DND-41 (cell line): ENCODE measurements at regions not wholly inside any gene's neighbourhood (a gene's known extent, or its start where the extent isn't known, plus 50 kb on each side); places are given as distances from the start of the nearest gene placed in this dataset.
A peak's percentile ranks its signal among the peaks of the same experiment; 100 is the strongest.

Experiments
- ATAC-seq: fragments of 200-7000 bp; cut with Tn5 transposase; 3 replicates; pipeline ENCODE4 v1.9.1; 2021; ENCODE audit warnings: low read depth; ENCODE audit not compliant: insufficient read depth
- DNase-seq: peaks from one replicate; pipeline ENCODE4 v3.0.0-alpha.2; 2020
- H2AFZ ChIP-seq: 2 replicates; pipeline ENCODE4 v1.6.0; 2012; ENCODE audit warnings: low read depth, low read length
- H3K27ac ChIP-seq: 2 replicates; pipeline ENCODE4 v1.5.1; 2012; ENCODE audit warnings: low read length, inconsistent platforms
- H3K27me3 ChIP-seq: fragments of 200-600 bp; sonication (generic); 2 replicates; pipeline ENCODE4 v1.6.0; 2012; ENCODE audit warnings: low read length, mild to moderate bottlenecking, inconsistent platforms; ENCODE audit not compliant: insufficient read depth, poor library complexity
- H3K36me3 ChIP-seq: 2 replicates; pipeline ENCODE4 v1.5.1; 2012; ENCODE audit warnings: low read length, inconsistent platforms; ENCODE audit not compliant: insufficient read depth
- H3K4me1 ChIP-seq: 2 replicates; pipeline ENCODE4 v1.5.1; 2012; ENCODE audit warnings: mild to moderate bottlenecking, low read length; ENCODE audit not compliant: insufficient read depth
- H3K4me2 ChIP-seq: 2 replicates; pipeline ENCODE4 v1.6.0; 2012; ENCODE audit warnings: mild to moderate bottlenecking, moderate library complexity, low read length, inconsistent platforms; ENCODE audit not compliant: insufficient read depth
- H3K4me3 ChIP-seq, 2 experiments: fragments of 200-600 bp in 1 of 2; shearing (Covaris generic) in 1 of 2; 2 replicates each; pipeline ENCODE4 v1.5.1; 2012 to 2016; ENCODE audit warnings: inconsistent platforms in 2 of 2, low read length in 2 of 2, mild to moderate bottlenecking in 2 of 2, low read depth in 1 of 2, moderate library complexity in 1 of 2
- H3K79me2 ChIP-seq: 2 replicates; pipeline ENCODE4 v1.6.0; 2012; ENCODE audit warnings: low read length, inconsistent platforms; ENCODE audit not compliant: insufficient read depth
- H3K9ac ChIP-seq: 2 replicates; pipeline ENCODE4 v1.6.0; 2012; ENCODE audit warnings: low read depth, mild to moderate bottlenecking, inconsistent platforms, low read length, moderate library complexity
- H3K9me3 ChIP-seq: 2 replicates; pipeline ENCODE4 v1.5.1; 2012; ENCODE audit warnings: low read length, moderate library complexity, mild to moderate bottlenecking, inconsistent platforms; ENCODE audit not compliant: insufficient read depth, severe bottlenecking
- H4K20me1 ChIP-seq: 2 replicates; pipeline ENCODE4 v1.6.0; 2012; ENCODE audit warnings: low read length; ENCODE audit not compliant: insufficient read depth
- EZH2 ChIP-seq: IDR thresholded peaks from 3 replicates; pipeline ENCODE4 v1.6.1; 2012; ENCODE audit warnings: borderline replicate concordance, low read depth, mild to moderate bottlenecking, moderate library complexity, low read length, inconsistent platforms; ENCODE audit not compliant: severe bottlenecking
- TF ChIP-seq, protein P1 (sequence below): IDR thresholded peaks from 2 replicates; pipeline ENCODE4 v1.5.1; 2012; ENCODE audit warnings: borderline replicate concordance, low read length, moderate library complexity, mild to moderate bottlenecking; ENCODE audit not compliant: poor library complexity, severe bottlenecking; ENCODE audit errors: extremely low read depth

DNA sequence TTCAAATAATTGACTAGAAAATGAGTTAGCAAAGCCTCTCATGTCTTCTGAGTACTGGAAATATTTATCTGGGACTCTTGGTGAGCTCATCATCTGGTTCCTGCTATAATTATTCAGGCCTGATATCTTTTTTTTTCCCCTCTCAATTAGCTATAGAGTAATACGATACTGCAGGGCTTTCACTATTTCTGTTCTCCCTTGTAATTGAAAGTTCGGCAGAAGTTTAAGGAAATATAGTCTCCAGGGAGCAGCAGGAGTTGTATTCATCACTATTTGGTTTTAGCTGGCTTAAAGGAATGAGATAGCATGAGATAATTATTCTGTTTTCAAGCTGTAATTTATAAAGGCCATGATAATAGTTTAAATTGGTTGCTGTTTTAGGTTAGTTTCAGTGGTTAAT is 378.6 kb upstream of the EPHA5 start:
- Histone ChIP-seq H3K4me2 (no peak overlapping the region), H4K20me1 (no peaks in the 10 kb centered on the region), H3K4me3 (no peak overlapping the region), H3K27ac (no peak overlapping the region), H3K4me1 (no peaks in the 10 kb centered on the region), H2AFZ (0 out of 2 replicates have a peak overlapping the region, but pooled peaks have one; percentile 10), H3K79me2 (no peaks in the 10 kb centered on the region), H3K9me3 (no peaks in the 10 kb centered on the region), H3K9ac (no peak overlapping the region), H3K36me3 (no peaks in the 10 kb centered on the region), H3K27me3 (no peaks in the 10 kb centered on the region)
- TF ChIP-seq, protein P1, sequence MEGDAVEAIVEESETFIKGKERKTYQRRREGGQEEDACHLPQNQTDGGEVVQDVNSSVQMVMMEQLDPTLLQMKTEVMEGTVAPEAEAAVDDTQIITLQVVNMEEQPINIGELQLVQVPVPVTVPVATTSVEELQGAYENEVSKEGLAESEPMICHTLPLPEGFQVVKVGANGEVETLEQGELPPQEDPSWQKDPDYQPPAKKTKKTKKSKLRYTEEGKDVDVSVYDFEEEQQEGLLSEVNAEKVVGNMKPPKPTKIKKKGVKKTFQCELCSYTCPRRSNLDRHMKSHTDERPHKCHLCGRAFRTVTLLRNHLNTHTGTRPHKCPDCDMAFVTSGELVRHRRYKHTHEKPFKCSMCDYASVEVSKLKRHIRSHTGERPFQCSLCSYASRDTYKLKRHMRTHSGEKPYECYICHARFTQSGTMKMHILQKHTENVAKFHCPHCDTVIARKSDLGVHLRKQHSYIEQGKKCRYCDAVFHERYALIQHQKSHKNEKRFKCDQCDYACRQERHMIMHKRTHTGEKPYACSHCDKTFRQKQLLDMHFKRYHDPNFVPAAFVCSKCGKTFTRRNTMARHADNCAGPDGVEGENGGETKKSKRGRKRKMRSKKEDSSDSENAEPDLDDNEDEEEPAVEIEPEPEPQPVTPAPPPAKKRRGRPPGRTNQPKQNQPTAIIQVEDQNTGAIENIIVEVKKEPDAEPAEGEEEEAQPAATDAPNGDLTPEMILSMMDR = no peak
- DNase-seq (no peak), ATAC-seq (no peak)

DNA sequence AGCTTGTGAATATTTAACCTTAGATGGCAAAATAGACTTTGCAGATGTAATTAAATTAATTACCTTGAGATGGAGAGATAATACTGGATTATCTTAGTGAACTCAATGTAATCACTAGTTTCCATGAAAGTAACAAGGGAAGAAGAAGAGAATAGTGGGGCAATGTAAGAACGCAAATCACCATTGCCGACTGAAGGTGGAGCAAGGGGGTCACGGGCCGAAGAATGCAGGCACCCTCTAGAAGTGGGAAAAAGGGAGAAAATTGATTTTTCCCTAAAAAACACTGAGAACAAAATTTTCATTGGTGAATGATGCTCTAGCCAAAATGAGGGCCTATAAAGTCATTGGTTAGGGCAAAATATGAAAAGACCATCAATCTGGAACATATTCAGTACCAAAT is 375.6 kb upstream of the EPHA5 start:
- ATAC-seq (no peak), DNase-seq (no peak)
- H3K79me2 ChIP-seq = no peaks in the 10 kb centered on the region
- no peak overlapping the region for H2AFZ ChIP-seq
- no peak overlapping the region for H3K4me3 ChIP-seq
- no peak overlapping the region for H3K27ac ChIP-seq
- H3K4me1 ChIP-seq = no peaks in the 10 kb centered on the region
- H3K36me3 ChIP-seq = no peaks in the 10 kb centered on the region
- no peaks in the 10 kb centered on the region for H3K27me3 ChIP-seq
- no peak for TF ChIP-seq EZH2
- TF ChIP-seq, protein P1 = no peak
- H4K20me1 ChIP-seq = no peaks in the 10 kb centered on the region
- H3K9ac ChIP-seq = no peak overlapping the region
- no peak overlapping the region for H3K4me2 ChIP-seq
- no peaks in the 10 kb centered on the region for H3K9me3 ChIP-seq

DNA sequence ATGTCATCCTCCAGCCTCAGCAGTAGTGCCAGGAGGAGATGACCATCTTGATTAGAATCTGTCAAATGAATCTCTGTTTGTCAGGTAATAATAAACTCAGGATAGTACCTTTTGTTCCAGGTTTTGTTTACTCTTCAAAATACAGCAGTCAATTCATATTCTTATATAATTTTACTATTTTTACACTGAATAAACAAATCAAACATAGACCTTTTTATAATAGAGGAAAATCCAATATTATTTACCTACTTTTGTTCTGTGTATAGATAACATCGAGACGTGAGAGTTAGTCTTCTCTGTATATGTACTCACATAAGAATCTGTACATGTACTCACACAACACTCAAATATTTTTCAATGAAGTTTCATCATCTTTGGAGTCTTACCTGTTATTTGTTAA is 365.4 kb upstream of the EPHA5 start:
- Histone ChIP-seq H3K4me1 (no peaks in the 10 kb centered on the region), H3K36me3 (no peaks in the 10 kb centered on the region), H4K20me1 (no peaks in the 10 kb centered on the region), H2AFZ (no peak overlapping the region), H3K4me3 (no peak overlapping the region), H3K27ac (no peak overlapping the region), H3K4me2 (no peak overlapping the region), H3K9me3 (no peaks in the 10 kb centered on the region), H3K27me3 (no peaks in the 10 kb centered on the region), H3K9ac (no peak overlapping the region), H3K79me2 (no peaks in the 10 kb centered on the region)
- no peak for DNase-seq
- no peak for TF ChIP-seq EZH2
- TF ChIP-seq, protein P1 = no peak
- no peak for ATAC-seq

DNA sequence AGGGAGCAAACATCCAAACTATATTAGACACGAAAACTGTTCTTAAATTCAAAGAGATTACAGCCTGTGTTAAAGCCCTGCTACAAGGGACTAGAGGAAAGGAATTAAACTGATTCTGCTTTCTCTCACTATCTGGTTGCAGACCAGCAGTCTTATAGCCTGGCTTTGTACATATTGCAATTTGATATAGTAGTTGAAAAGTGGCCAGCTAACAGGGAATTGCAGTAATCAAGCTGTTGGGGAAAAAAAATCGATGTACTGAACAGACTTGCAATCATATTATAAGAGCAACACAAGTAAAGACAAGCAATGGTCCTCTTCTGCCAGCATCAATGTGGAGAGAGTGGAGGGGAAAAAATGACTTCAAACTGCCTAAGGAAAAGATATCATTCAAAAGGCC is 364.4 kb upstream of the EPHA5 start:
- no peak for TF ChIP-seq EZH2
- TF ChIP-seq, protein P1 = no peak
- H3K9ac ChIP-seq = no peak overlapping the region
- no peak for ATAC-seq

More for the DNA sequence above, 364.4 kb upstream of the EPHA5 start:
- Histone ChIP-seq H4K20me1 (no peaks in the 10 kb centered on the region), H3K79me2 (no peaks in the 10 kb centered on the region), H3K9me3 (no peaks in the 10 kb centered on the region), H2AFZ (peak overlapping the region; percentile 47; the same call in 1 of the 2 replicates), H3K36me3 (no peaks in the 10 kb centered on the region), H3K4me2 (no peak overlapping the region), H3K27ac (no peak overlapping the region), H3K4me1 (no peaks in the 10 kb centered on the region), H3K4me3 (no peak overlapping the region), H3K27me3 (no peaks in the 10 kb centered on the region)
- DNase-seq = no peak
